Astrocyte of the spinal cord (primary cell): ENCODE measurements at regions not wholly inside any gene's neighbourhood (a gene's known extent, or its start where the extent isn't known, plus 50 kb on each side); places are given as distances from the start of the nearest gene placed in this dataset.
"Not testable (repeated sequence)": the region's sequence is repeated elsewhere in the genome, so short reads cannot be mapped to it uniquely, and the experiment has no call there.

ENCODE experiments used
- DNase-seq: peaks from one replicate; pipeline ENCODE4 v3.0.0; 2011; ENCODE audit warnings: low read depth, low spot score
- H3K4me3 ChIP-seq: 2 replicates; pipeline ENCODE4 v1.5.1; 2011; ENCODE audit warnings: low read depth, mild to moderate bottlenecking, low read length, moderate library complexity
- CTCF ChIP-seq: IDR thresholded peaks from 2 replicates; pipeline ENCODE4 v1.5.1; 2012; ENCODE audit warnings: low read depth, mild to moderate bottlenecking, low read length, inconsistent platforms
- in situ Hi-C: cut with HindIII; loops from 2 replicates; pipeline ENCODE4 v1.10.0; 2017; ENCODE audit warnings: low sequenced_read_pairs

GRCh38 chr1:57536749-57537423, 113.0 kb upstream of the DAB1 start:
- H3K4me3 ChIP-seq: no peak overlapping the region
- TF ChIP-seq CTCF: no peak
- no peak for DNase-seq
- in situ Hi-C loops: no loop called here

GRCh38 chr1:57532299-57532698, 108.4 kb upstream of the DAB1 start:
- no peak for DNase-seq
- H3K4me3 ChIP-seq: no peak overlapping the region
- in situ Hi-C loops: no loop called here
- no peak for TF ChIP-seq CTCF

GRCh38 chr1:57530911-57531260, 107.0 kb upstream of the DAB1 start:
- DNase-seq, in situ Hi-C loops, H3K4me3 ChIP-seq: not testable (repeated sequence)

GRCh38 chr1:57530206-57530910, 106.5 kb upstream of the DAB1 start:
- no peak overlapping the region for H3K4me3 ChIP-seq
- no peak for TF ChIP-seq CTCF
- DNase-seq: no peak
- in situ Hi-C loops: no loop called here

GRCh38 chr1:57522575-57522974, 98.7 kb upstream of the DAB1 start:
- in situ Hi-C loops: no loop called here
- DNase-seq: no peak
- no peak overlapping the region for H3K4me3 ChIP-seq
- no peak for TF ChIP-seq CTCF

- H3K4me3 ChIP-seq: no peak overlapping the region
- in situ Hi-C loops: no loop called here
- no peak for TF ChIP-seq CTCF
- DNase-seq: no peak
Measured at GRCh38 chr1:57520743-57521515, 97.1 kb upstream of the DAB1 start.

GRCh38 chr1:57518496-57518895, 94.6 kb upstream of the DAB1 start:
- in situ Hi-C loops: no loop called here
- no peak for TF ChIP-seq CTCF
- no peak for DNase-seq
- no peak overlapping the region for H3K4me3 ChIP-seq
